Motor neuron (in vitro differentiated cells): ENCODE measurements at regions not wholly inside any gene's neighbourhood (a gene's known extent, or its start where the extent isn't known, plus 50 kb on each side); places are given as distances from the start of the nearest gene placed in this dataset.

Source experiments
- ATAC-seq, 8 experiments: fragments of 200-7000 bp; cut with Tn5 transposase; replicated peaks in 6 of 8; 2 replicates each; pipeline ENCODE4 v1.8.0; 2021; ENCODE audit warnings: mild to moderate bottlenecking in 8 of 8, moderate library complexity in 8 of 8
- H3K27ac ChIP-seq, 2 donors: fragments of 250-450 bp; sonication (Bioruptor Pico); 2 replicates each; pipeline ENCODE4 v1.9.0; 2021; ENCODE audit warnings: antibody characterized with exemption in 2 of 2, mild to moderate bottlenecking in 2 of 2, moderate library complexity in 1 of 2
- H3K4me1 ChIP-seq, 2 donors: fragments of 250-450 bp; sonication (Bioruptor Pico); replicated peaks in 1 of 2; 2 replicates each; pipeline ENCODE4 v1.6.1; 2021; ENCODE audit warnings: antibody characterized with exemption in 2 of 2, mild to moderate bottlenecking in 2 of 2, moderate library complexity in 1 of 2
- H3K4me3 ChIP-seq, 5 donors: fragments of 250-450 bp; sonication (Bioruptor Pico); 2 replicates each; pipeline ENCODE4 v1.9.0; 2021; ENCODE audit warnings: antibody characterized with exemption in 5 of 5, mild to moderate bottlenecking in 5 of 5, moderate library complexity in 4 of 5
- WGBS, 10 experiments: fragments of 450-650 bp; shearing (Covaris generic); methylation state at CpG; one replicate each; pipeline ENCODE4 v1.0.0; 2022; 5-methylcytosine and 5-hydroxymethylcytosine counted together
- in situ Hi-C, 9 experiments: fragments of 400-800 bp; cut with MboI; loops; one replicate each; pipeline ENCODE4 v1.15.0; 2021; ENCODE audit warnings: low sequenced_read_pairs in 9 of 9, low pct_unique_long_range_greater_than_20kb in 2 of 9; ENCODE audit not compliant: unreplicated experiment in 9 of 9

DNA sequence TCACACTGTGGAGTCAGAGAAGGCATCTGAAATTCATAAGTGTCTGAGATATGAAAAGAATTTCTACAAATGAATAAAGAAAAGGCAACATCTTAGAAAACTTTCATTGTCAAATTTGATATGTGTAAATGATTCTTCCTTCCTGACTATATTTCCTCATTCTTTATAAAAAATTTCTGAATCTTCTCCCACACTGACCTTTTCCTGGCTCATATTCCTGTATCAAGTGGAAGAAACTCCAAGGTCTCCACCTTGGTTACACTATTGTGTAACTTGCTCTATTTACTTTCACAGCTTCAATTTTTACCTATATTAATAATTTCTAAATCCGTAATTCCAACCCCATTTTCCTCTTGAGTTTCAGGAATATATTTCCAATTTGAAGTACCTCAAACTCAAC is 93.5 kb upstream of the FBXL7 start:
- in situ Hi-C loops: no loop called here
- WGBS, 10 experiments: 0 to 100% (median 88%) methylated on average over 1 of the region's 1 CpG
- Histone ChIP-seq H3K27ac (no peak overlapping the region), H3K4me3 (no peak overlapping the region), H3K4me1 (no peaks in the 10 kb centered on the region)
- no peak for ATAC-seq

DNA sequence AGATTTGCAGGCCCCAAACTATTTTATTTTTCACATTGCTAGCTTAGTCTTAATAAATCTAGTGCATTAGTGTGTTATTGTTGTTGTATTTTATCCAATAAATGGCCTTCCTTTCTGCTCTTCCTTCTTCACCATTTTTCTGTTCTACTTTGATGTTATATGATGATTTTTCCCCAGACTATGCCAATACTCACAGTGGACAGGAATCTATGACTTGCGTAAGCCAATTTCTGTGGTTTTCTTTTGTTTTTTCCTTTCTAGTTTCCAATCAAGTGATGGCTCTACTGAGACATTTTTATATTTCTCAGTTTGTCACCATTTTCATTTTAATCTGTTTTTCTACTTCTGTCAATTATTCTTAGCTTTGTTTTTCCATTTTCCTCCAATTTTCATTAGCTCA is 106.8 kb upstream of the FBXL7 start:
- no peaks in the 10 kb centered on the region for H3K4me1 ChIP-seq
- H3K4me3 ChIP-seq: no peak overlapping the region
- in situ Hi-C loops: no loop called here
- no peak for ATAC-seq
- WGBS, 10 experiments: 86 to 100% (median 98%) methylated on average over 1 of the region's 1 CpG
- H3K27ac ChIP-seq: no peak overlapping the region

DNA sequence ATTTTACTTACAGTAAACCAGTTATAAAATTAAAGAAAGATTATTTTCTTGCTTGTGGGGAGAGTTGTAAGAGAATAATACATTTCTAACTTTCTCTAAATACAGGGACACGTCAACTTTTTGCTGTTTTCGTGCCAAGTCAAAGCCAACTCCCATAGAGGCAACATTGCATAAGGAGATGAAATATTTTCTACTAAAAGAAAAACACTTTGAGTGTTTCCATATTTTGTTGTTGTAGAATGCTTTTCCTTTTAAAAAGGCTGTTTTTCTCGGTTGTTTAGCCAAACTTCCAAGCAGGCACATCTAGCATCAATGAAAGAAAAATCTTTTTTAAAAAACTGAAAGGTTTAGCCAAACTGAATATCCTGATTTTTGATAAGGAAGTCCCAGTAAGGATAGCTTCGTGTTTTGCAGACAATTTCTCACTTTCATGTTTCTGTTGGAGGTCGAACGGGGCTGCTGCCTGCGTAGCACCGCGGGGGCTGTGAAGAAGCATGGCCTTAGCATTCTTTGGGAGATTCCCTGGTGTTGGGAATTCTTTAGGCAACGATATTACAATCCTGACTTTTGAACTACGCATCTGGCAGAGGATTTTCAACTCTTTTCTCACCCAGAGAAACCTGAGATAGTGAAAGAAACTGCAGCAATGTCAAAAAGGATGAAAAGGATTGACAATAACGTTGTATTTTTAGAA is 108.1 kb upstream of the FBXL7 start:
- H3K4me1 ChIP-seq: no peaks in the 10 kb centered on the region
- WGBS, 10 experiments: 10 to 67% (median 54%) methylated on average over 3 to 12 of the region's 12 CpGs
- in situ Hi-C loops: no loop called here
- H3K4me3 ChIP-seq: no peak overlapping the region
- no peak overlapping the region for H3K27ac ChIP-seq
- ATAC-seq: no peak

DNA sequence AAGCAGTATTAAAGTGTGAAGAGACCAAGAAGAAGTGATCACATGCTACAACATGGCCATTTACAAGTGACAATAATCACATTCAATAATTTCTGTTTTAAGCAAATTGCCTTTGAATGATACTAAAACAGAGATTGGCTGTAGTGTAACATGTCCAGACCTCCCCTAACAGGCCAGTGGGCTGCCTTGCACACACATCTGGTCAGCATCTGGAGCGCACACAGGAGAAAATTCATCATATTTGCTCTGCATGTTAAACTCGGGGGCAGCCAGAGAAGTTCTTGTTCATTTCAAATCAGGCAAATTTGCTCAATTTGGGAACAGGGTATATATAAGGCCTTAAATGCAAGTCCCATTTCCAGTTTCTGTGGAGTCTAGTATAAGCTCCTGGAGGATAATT is 111.1 kb upstream of the FBXL7 start:
- H3K27ac ChIP-seq: no peak overlapping the region
- in situ Hi-C loops: no loop called here
- ATAC-seq: peak in 3 of 8 experiments; percentile 42 to 71 (median 69)
- 0 to 100% (median 56%) methylated on average over 1 to 2 of the region's 2 CpGs; no CpG with 5 or more reads in 6 of the 10 experiments for WGBS, 10 experiments
- no peak overlapping the region for H3K4me3 ChIP-seq
- no peaks in the 10 kb centered on the region for H3K4me1 ChIP-seq

DNA sequence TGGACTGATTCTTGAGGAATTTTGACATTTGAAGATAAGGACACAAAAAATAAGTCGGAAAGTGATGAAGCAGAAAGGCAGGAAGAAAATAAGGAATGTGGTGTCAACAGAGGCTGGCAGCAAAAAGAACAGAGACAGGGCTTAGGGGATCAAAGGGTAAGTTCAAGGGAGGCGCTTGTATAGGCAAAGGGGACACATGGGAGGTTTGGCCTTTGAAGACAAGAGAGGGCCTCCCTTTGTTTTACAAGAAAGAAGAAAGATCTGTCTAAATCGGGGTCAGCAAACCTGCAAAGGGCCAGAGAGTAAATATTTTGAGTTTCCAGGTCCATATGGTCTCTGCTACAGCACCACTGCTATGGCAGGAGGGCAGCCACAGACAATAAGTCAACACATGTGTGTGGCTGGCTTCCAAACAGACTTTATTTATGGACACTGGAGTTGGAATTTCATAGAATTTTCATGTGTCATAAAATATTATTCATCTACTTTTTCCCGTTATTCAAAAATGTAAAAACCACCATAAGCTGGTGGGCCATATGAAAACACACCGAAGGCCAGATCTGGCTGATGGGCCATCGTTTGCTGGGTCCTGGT is 112.0 kb upstream of the FBXL7 start:
- Histone ChIP-seq H3K4me3 (no peak overlapping the region), H3K27ac (no peak overlapping the region), H3K4me1 (no peaks in the 10 kb centered on the region)
- peak in 1 of 8 experiments; percentile 81 for ATAC-seq
- WGBS, 10 experiments: 17 to 100% (median 57%) methylated on average over 2 to 6 of the region's 6 CpGs
- in situ Hi-C loops: no loop called here

DNA sequence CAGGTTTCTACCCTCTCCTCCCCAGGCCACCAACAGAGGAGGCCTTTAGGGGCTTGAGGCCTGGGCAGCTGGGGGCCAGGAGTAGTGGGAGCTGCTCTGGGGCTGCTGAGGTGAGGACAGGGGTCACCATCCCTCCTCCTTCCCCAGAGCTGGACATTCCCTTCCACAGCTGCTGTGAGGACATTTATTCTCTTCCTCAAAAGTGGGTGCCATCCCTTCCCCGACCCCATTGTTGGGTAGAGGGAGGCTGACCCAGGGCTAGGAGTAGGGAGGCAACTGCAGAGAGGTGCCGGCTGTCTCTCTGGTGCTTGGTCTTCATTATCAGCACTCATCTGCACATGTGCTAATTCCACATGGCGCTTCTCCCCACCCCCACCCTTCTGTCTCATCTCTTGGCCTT is 113.9 kb upstream of the FBXL7 start:
- Histone ChIP-seq H3K4me1 (no peaks in the 10 kb centered on the region), H3K4me3 (no peak overlapping the region), H3K27ac (no peak overlapping the region)
- ATAC-seq: no peak
- in situ Hi-C loops: no loop called here
- 80 to 83% methylated on average over 1 to 2 of the region's 3 CpGs; no CpG with 5 or more reads in 8 of the 10 experiments for WGBS, 10 experiments

DNA sequence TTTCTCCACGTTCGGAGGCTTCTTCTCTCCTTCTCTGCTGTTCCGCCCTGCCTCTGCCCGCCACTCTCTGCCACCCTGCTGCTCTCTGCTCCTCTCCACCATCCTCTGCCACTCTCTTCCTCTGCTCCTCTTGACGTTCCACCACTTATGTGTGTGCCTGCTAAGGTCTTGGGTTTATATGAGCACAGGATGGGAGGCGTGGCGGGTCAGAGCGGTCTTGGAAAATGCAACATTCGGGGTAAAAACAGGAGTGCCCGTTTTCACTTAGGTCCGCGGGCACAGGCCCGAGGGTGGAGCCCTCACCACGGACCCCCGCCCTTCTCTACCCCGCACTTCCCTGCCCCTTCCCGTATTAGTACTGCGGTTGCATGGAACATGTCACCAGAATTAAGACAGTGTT is 114.4 kb upstream of the FBXL7 start:
- H3K4me1 ChIP-seq: no peaks in the 10 kb centered on the region
- in situ Hi-C loops: no loop called here
- no peak for ATAC-seq
- H3K27ac ChIP-seq: no peak overlapping the region
- 33 to 100% (median 94%) methylated on average over 2 to 7 of the region's 18 CpGs; no CpG with 5 or more reads in 5 of the 10 experiments for WGBS, 10 experiments
- no peak overlapping the region for H3K4me3 ChIP-seq

DNA sequence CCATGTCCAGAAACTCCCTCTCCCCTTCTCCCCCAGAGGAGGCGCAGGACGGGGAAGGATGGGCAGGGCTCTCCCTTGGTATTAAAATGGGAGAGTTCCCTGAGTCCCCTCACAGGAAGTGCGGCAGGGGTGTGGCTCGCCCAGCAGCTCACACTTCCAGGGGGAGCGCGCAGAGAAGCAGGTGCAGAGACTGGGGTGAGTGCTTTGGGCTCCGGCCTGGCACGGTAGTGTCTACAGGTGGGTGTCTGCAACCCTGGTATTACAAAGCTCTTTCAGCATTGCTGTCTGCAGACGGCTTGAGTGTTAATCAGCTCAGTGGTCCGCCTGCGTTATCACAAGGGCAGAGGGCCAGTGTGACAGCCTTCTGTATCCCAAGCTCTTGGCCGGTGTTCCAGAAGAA is 114.9 kb upstream of the FBXL7 start:
- Histone ChIP-seq H3K4me1 (no peaks in the 10 kb centered on the region), H3K27ac (no peak overlapping the region), H3K4me3 (no peak overlapping the region)
- ATAC-seq: no peak
- WGBS, 10 experiments: 40 to 91% (median 81%) methylated on average over 1 to 10 of the region's 12 CpGs; no CpG with 5 or more reads in 6 of the 10 experiments
- in situ Hi-C loops: no loop called here

DNA sequence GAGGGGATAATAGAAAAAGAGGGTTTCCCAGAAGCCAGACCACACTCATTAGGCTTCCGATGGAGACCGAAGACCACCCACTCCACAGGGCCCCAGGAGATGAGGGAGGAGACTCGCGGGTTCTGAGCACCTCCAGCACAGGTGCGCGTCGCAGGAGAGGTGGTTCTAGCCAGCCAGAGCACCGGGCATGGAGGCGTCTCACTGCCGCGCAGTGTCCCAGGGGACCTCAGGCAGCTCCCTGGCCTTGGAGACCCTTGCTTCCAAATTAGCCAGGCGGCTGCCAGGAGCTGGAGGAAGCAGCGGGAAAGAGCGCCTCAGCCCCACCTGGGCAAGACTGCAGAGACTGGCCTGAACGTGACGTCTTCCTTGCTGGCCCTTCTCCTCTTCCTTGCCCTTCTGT is 115.4 kb upstream of the FBXL7 start:
- WGBS, 10 experiments: 60 to 100% (median 84%) methylated on average over 1 to 5 of the region's 16 CpGs; no CpG with 5 or more reads in 6 of the 10 experiments
- no peaks in the 10 kb centered on the region for H3K4me1 ChIP-seq
- no peak for ATAC-seq
- in situ Hi-C loops: no loop called here
- H3K27ac ChIP-seq: no peak overlapping the region
- H3K4me3 ChIP-seq: no peak overlapping the region

DNA sequence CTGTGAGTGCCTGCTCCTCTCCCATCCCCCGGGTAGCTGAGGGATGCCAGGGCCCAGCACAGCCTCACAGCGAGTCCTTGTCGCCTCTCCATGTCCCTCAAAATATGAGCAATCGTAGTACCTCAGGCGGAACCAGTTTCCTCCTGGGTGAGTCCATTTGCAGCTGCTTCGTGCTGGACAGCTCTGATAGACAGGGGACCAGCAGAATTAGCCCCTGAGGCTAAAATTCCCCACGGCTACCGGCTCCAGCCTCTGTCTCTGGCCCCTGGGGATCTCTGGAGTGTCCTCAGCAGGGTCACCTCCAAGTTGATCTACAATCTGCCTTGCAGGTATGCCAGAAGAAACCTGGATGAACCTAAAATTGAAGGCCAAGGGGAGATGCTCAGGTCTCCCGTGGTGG is 115.8 kb upstream of the FBXL7 start:
- H3K4me3 ChIP-seq: no peak overlapping the region
- 57 to 100% (median 91%) methylated on average over 1 to 7 of the region's 9 CpGs; no CpG with 5 or more reads in 2 of the 10 experiments for WGBS, 10 experiments
- in situ Hi-C loops: no loop called here
- no peak for ATAC-seq
- no peaks in the 10 kb centered on the region for H3K4me1 ChIP-seq
- H3K27ac ChIP-seq: no peak overlapping the region

DNA sequence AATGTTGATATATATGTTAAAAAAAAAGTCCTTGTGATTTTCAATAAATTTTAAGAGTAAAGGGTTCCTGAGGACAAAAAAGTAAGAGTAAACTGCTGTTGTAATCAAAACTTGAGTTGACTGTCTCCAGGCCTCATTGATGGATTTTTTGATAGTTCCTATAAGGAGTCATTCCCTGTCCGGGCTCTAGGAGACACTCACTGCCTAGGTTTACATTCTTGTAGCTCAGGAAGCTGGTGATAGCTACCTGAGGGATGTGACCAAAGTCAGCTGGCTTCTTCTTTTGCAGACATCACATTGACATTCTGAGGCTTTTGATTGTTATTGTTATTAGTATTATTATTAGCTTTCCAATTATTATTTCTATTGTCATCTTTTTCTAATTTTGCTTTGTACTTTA is 116.5 kb upstream of the FBXL7 start:
- WGBS, 10 experiments: 14 to 100% (median 67%) methylated on average over 1 of the region's 1 CpG; no CpG with 5 or more reads in 3 of the 10 experiments
- no peaks in the 10 kb centered on the region for H3K4me1 ChIP-seq

DNA sequence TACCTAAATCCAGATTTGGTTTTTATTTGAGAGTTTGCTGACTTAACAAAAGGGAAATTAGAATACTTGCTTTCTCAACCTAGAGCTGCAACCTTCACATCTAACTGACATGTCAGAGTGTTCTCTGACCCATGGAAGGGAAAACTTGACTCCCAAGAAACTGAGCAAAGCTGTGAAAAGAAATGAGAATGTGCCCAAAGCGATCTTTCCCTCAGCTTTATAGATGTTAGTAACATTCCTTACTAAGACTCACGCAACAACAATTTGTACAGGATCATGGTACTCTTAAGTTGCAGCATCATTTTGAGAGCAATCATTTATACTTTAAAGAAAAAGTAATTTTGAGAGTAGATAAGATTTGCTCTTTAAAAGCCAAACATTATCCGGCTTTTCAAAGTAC is 117.0 kb upstream of the FBXL7 start:
- 69 to 100% (median 93%) methylated on average over 1 to 3 of the region's 3 CpGs for WGBS, 10 experiments
- H3K27ac ChIP-seq: no peak overlapping the region
- in situ Hi-C loops: no loop called here
- ATAC-seq: no peak
- H3K4me3 ChIP-seq: no peak overlapping the region
- H3K4me1 ChIP-seq: no peaks in the 10 kb centered on the region

More for the DNA sequence above, 116.5 kb upstream of the FBXL7 start:
- H3K4me3 ChIP-seq: no peak overlapping the region
- peak in 2 of 8 experiments; percentile 28 to 67 for ATAC-seq
- in situ Hi-C loops: no loop called here
- no peak overlapping the region for H3K27ac ChIP-seq

DNA sequence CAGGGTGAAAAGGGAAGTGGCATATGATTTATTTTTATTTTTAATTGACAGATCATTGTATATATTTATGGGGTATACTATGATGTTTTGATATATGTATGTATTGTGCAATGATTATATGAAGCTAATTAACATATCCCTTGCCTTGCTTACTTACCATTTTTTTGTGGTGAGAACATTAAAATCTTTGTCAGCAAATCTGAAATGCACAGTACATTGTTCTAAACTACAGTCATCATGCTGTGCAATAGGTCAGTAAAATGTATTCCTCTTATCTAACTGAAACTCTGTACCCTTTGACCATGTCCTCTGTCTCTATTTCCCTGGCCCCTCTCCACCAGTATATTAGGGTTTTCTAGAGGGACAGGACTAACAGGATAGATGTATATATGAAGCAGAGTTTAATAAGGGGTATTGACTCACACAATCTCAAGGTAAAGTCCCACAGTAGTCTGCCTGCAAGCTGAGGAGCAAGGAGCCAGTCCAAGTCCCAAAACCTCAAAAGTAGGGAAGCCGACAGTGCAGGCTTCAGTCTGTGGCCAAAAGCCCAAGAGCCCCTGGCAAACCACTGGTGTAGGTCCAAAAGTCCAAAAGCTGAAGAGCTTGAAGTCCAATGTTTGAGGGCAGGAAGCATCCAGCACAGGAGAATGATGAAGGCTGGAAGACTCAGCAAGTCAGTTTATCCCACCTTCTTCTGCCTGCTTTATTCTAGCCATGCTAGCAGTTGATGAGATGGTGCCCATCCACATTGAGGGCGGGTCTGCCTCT is 122.2 kb upstream of the FBXL7 start:
- H3K4me3 ChIP-seq: no peak overlapping the region
- H3K27ac ChIP-seq: no peak overlapping the region
- H3K4me1 ChIP-seq: no peaks in the 10 kb centered on the region
- ATAC-seq: no peak
- 40 to 100% (median 100%) methylated on average over 1 to 2 of the region's 2 CpGs; no CpG with 5 or more reads in 4 of the 10 experiments for WGBS, 10 experiments
- in situ Hi-C loops: no loop called here
